CD4-positive, alpha-beta T cell treated with Interleukin-10 for 1 hour (primary cell): ENCODE measurements at regions not wholly inside any gene's neighbourhood (a gene's known extent, or its start where the extent isn't known, plus 50 kb on each side); places are given as distances from the start of the nearest gene placed in this dataset.
A peak's percentile ranks its signal among the peaks of the same experiment; 100 is the strongest.

Experiments used
- DNase-seq: peaks from one replicate; pipeline ENCODE4 v3.0.0-alpha.2; 2020

GRCh38 chr15:92224843-92225242, 168.8 kb upstream of the ST8SIA2 start:
- no peak for DNase-seq

DNA sequence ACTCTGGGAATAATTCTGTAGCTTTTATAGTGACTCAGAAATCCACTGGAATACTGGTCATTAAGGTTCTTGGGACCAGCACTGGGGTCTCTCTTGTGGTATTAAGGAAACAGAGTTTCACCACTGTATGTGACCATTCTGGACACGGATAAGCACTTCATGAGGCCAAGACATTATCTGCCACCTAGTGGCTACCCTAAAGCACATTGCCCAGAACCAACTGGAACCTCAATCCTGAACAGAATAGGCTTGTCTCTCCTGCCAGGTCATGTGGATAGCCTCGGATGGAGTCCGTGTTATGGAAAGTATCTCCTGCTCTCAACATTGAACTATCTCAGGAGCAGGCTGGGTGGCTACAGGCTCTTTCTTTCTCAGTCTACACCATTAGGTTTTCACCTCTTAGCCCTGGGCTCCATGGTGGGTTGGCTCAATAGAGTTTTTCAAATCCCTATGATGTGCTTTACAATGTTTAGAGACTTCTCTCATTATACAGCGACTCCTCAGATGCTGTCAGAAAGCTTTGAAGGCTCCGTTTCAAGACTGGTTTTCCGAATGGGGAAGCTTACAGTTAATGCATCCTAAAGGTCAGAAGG, 167.6 kb upstream of the ST8SIA2 start:
- DNase-seq, result peak; percentile 0

DNA sequence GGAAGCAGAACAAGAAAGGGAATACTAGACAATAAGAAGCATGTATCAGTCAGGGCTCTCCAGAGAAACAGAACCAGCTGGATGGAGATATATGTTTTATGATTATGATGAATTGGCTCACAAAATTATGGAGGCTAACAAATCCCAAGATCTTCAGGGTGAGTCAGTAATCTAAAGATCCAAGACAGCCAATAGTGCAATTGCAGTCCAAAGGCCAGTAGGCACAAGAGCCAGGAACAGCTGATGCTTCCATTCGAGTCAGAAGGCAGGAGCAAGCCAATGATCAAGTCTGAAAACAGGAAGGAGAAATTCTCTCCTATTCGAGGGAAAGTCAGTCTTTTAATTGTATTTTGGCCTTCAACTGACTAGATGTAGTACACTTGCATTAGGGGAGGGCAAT, 164.9 kb upstream of the ST8SIA2 start:
- no peak for DNase-seq

DNA sequence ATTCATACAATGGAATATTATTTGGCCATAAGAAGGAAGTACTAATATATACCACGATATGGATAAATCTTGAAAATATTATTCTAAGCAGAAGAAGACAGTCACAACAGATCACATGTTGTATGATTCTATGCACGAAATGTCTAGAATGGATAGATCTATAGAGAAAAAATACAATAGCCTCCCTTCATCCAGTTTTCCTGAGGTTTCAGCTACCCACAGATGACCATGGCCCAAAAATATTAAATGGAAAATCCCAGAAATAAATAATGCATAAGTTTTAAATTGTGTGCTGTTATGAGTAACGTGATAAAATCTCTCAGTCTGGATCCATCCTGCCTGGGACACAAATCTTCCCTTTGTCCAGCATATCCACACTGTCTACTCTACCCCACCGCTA, 162.2 kb upstream of the ST8SIA2 start:
- DNase-seq, result no peak

DNA sequence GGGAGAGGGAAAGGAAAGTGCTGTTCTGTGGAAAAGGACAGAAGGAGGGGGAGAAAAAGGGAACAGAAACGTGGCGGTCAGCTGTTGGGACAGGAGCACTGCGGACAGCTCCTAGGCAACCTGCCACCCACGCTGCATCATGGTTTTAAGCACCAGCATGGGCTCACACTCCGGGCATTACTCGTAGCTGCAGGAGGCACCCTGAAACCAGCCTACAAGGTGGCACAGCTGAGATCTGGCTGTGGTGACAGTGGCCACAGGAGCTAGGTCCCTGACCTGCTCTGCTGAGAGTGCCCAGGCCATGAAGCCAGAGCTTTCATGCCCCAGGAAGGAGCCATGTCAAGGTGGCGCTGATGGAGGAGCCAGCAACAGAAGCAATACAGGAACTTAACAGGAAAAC, 161.4 kb upstream of the ST8SIA2 start:
- no peak for DNase-seq

DNA sequence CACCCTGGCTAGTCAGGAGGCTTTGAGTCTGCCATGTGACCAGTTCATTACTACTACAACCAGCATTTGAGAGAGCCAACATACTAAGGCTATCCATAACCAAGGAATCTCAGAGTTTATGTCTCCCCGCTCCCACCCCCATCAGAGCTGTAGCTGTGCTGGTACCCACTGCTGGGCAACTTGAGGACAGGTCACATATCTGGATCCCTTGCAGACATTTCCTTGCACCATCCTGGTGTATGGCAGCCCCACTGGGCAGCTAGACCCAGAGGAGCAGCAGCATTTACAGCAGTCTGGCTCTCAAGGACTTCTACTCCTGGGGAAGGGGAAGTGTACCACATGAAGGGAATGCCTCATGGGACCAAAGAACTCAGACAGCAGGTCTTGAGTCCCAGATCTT, 160.8 kb upstream of the ST8SIA2 start:
- no peak for DNase-seq

DNA sequence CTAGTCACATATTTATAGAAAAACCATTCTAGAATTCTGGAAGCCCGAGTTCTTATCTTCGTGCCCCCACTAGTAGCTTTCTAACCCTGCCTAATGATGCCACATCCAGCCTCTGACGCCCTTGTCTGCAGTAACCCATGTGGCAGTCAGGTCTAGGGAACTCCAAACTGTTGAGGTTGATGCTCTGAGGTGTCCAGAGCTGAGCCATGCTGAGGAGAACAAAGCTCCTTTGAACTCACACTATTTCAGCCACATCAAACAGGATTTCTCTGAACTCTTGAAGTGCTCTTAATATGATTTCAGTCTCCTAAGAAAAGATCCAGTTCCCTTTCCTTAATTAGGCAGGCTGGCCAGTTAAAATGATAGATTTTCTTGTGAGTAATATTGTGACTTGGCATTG, 150.5 kb upstream of the ST8SIA2 start:
- DNase-seq, result no peak

DNA sequence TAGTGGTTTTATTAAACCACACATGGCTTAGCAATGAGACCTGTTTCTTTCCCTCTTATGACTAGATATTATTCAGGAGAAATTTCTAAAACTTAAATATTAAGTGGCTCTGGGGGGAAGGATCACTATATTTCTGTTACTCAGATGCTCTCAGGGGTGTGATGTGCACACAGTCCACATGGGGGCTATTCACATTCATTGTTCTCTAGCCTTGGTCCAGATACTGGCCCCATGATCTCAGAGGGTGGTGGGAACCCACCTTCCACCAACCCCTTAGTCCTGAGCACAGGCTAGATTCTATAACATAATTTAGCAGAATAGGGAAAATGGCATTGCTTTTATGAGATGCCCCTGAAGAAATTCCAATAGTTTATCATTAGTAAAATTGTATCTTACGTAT, 149.0 kb upstream of the ST8SIA2 start:
- no peak for DNase-seq

DNA sequence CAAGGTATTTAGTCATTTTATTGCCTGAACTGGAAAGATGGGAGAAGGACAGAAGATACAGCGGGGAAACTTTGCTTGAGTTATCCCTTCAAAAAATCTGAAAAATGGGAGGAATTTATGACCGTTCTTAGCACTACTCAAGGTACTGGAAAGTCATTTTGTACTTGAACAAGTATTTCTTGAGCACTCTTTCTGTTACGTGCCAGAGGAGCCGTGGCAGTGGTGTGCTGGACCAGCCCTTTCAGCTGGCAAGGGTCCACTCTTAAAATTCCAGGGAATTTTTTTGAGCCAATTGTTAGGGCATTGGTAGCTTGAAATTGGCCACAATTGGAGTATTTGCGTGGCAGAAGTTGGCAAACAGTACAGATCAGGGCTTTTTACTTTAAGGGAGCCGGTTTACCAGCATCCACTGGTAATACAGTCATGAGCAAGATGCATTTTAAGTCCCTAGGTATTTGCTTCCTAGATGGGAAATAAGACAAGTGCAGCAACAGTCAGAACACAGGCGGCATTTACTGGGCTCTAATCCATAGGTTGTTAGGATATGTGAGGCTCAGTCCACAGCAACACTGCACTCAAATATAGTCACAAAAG, 145.9 kb upstream of the ST8SIA2 start:
- DNase-seq, result no peak

DNA sequence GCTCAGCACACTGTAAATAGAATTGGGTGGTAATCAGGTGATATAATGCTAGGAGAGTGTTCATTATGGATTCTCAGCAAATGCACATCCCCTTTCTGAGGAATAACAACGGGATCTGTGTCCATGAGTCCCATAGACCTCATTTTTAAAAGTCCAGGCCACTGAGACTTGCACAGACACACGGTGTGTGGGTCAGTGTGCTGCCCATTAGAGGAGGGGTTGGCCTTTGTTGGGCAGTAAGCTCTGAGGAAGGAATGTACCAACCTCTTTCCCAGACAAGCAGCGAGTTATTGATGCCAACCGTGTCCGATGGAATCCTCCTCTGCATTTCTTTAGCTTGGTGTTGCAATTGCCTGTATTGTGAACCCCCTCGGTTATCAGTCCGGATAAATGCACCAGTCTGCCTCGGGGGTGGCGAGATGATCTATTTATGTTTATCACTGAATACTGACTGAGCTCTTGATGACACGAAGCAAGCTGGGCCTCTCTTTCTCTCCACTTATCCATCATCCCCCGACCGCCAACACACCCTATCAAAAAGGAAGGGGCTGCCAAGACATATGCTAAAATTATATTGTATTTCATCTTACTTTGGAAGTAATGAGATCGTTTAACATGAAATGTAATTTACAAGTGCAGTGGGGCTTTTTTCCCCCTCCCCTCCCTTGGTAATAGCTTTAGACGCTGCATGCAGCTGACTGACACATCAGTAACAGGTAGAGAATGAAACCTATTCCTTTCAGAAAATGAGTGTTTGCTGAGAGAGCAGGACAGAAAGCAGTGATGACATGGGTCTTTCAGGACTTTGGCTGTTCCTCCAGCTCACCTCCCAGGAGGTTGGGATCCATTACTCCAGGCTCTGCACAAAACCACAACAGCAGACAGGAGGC, 126.6 kb upstream of the ST8SIA2 start:
- no peak for DNase-seq

DNA sequence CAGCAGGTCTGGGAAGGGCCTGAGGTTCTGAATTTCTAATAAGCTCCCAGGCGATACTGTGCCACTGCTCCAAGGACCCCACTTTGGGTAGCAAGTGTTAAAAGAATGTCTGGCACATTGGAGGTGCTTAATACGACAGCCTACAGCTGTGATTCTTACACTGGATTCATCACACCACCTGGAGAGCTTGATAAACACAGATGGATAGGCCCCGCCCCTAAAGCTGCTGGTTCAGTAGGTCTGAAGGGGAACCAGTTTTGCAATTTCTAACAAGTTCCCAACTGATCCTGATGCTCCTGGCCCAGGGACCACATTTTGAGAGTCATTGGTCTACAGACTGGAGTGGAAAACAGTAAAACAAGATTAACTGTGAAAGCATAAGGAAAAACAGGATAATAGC, 124.8 kb upstream of the ST8SIA2 start:
- DNase-seq, result no peak

GRCh38 chr15:92271179-92271578, 122.5 kb upstream of the ST8SIA2 start:
- DNase-seq, result no peak

DNA sequence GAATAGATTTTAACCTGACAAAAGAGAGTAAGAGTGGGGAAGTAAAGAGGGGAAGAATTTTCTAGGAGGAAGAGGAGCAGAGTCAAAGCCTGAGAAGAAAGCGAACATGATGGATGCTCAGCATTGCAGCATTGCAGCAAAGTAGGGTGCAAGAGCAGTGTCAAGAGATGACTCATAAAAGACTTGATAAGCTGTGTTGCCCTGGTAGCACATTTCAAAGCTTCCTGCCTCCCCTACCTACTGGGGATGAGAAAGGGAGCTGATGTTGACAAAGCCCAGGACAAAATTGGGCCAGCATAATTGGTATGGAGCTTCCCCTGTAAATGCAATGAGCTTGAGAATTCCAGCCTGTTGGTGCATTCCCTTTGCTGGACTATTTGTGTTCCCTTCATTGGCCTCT, 121.6 kb upstream of the ST8SIA2 start:
- DNase-seq, result no peak

DNA sequence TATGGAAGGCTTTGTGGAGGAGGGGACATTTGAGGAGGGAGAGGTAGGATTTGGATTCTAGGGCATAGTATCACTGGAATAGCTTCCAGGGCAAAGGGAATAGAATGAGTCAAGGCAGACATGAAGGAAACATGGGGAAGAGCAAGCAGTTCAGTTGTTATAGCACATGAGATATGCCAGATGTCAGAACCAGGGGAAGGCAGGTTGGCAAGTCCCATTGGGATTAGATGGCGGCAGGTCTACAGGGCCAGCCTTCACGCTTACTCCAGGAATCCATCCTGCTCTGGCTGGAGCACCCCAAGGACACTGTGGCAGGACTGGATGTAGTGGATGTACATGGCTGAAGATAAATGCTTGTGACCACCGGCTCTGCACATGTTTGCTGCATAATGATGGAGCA, 120.4 kb upstream of the ST8SIA2 start:
- no peak for DNase-seq

DNA sequence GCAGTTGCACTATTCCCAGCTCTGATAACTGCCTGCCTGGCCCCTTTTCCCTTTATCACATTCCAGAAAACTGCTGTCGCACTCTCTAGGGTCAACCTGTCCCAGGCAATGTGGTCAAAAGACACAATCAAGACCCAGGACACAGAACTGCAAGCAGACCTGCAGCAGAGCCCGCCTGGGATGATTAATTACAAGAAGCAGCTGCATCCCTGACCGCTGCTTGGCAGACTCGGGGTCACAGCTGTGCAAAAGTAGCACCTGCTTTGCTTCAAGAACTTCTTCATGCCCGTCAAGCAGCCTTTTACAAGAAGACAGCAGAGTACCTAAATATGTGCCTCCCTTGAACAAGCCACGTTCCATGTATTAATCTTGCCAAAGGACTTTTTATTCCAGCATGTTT, 120.0 kb upstream of the ST8SIA2 start:
- DNase-seq, result no peak

GRCh38 chr15:92277776-92278175, 115.9 kb upstream of the ST8SIA2 start:
- DNase-seq, result no peak

- no peak for DNase-seq
These were observed 109.9 kb upstream of the ST8SIA2 start for GRCh38 chr15:92283813-92284212.

- DNase-seq, result no peak
These were observed 104.9 kb upstream of the ST8SIA2 start for GRCh38 chr15:92288755-92289154.

- no peak for DNase-seq
These were observed 103.9 kb upstream of the ST8SIA2 start for GRCh38 chr15:92289733-92290132.

GRCh38 chr15:92290359-92290992, 103.2 kb upstream of the ST8SIA2 start:
- no peak for DNase-seq

GRCh38 chr15:92291900-92292299, 101.8 kb upstream of the ST8SIA2 start:
- DNase-seq, result no peak

DNA sequence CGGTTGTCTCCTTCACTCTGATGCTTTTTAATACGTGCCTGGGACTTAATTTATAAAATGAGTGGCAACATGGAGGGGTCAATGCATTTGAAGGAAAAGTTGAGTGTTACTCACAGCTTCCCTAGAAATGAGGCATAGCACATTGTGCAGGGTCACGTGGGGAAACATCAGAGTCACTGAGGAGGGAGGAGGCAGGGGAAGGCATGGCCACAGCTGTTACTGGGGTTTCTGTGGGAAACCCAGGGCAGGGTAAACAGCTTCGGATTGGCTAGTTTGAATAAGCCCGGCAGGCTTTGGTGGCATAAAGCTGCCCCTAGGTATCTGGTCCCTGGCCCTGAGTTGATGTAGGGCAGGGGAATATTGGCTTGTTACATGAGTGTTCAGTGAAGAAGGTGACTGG, 98.9 kb upstream of the ST8SIA2 start:
- no peak for DNase-seq

- DNase-seq, result no peak
These were observed 89.3 kb upstream of the ST8SIA2 start for GRCh38 chr15:92304223-92304975.
